Stromal cell of bone marrow (primary cell): ENCODE measurements at regions not wholly inside any gene's neighbourhood (a gene's known extent, or its start where the extent isn't known, plus 50 kb on each side); places are given as distances from the start of the nearest gene placed in this dataset.
"Not testable (repeated sequence)": the region's sequence is repeated elsewhere in the genome, so short reads cannot be mapped to it uniquely, and the experiment has no call there.

ENCODE experiments used
- DNase-seq: peaks from one replicate; pipeline ENCODE4 v3.0.0-alpha.2; 2012; ENCODE audit warnings: low read depth

DNA sequence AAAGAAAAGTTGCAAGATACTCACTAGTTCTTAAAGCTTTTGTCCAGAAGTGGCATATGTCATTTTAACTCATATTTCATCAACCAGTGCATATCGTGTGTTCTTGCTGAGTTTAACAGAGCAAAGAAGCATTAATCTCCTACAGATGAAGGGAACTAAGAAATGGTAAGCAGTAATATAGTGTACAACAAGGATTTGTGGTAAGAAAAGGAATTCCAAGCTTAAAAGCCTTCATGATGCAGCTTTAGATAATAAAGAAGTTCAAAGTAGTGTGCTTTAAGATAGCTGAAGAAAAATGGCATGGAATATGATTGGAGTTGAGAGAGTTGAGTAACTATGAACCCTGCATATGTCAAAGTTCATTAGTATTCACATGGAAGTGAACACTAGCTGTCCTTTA is 649.8 kb upstream of the FSHR start:
- no peak for DNase-seq

DNA sequence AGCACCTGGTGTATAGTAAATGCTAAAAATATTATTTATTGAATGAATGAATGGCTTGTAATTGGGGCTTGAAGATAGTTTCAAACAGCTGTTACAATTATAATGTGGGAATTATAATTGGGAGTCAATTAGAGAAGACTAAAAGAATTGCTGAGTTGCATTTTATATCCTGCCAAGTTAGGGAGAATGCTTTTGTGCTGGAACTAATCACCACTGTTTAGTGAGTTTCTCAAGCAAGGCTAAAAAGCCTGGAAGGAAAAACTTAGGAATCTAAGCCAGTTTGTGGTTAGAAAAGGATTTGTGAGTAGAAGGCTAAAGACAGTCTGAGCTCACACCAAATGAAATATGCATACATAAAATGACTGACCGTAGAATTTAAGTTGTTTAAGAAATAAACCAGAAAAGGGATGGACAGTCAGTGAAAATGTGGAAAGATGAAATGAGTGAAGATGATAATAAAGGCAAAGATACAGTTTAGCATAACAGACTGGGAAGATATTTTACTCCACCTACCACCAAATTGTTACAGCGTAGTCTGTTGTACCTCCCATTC is 647.7 kb upstream of the FSHR start:
- peak; percentile 3 for DNase-seq

DNA sequence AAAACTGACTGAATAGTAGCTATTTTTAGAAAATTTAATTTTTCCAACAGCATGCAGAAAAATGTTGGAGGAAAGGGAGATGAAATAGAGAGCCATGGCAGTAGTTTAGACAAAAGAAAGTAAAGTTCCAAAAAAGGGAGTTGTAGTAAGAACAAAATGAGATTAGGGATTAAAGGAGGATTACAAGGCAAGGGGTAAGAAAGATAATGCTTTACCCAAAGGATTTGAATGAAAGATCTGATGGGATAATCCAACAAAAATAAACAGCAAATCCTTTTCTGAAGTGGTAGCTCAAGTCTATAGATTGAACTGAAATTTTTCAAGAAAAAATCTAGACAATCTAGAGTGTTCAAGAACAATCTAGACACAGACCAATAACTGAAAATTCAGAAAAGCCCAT is 644.3 kb upstream of the FSHR start:
- no peak for DNase-seq

DNA sequence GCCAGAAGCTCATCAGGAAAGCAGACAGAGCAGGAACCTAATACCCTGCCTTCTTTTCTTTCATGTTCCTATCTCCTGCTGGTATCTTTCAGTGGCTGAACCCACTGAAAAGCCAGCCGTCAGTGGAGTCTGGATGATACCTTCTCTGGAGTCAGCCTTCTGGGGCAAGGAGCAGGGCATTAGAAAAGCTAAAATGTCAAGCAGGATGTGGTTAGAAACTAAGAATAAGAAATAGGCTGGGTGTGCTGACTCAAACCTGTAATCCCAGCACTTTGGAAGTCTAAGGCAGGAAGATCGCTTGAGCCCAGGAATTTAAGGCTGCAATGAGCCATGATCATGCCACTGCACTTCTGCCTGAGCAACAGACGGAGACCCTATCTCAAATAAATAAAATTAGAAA is 642.0 kb upstream of the FSHR start:
- no peak for DNase-seq

DNA sequence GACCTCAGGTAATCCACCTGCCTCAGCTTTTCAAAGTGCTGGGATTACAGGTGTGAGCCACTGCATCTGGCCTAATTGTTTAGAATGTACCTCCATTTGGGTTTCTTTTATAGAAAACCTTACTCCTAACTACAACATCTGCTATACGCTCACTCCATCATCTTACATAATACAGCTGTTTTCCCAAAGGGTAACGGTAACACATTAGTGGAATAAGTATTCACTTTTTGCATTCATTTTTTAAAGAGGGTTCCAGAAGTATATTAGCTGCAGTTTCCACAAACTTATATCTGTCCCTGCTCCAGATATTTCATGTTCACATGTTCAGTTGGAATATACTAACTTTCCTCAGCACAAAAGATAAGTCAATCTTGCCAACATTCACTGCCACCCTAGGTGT is 640.1 kb upstream of the FSHR start:
- DNase-seq: no peak

DNA sequence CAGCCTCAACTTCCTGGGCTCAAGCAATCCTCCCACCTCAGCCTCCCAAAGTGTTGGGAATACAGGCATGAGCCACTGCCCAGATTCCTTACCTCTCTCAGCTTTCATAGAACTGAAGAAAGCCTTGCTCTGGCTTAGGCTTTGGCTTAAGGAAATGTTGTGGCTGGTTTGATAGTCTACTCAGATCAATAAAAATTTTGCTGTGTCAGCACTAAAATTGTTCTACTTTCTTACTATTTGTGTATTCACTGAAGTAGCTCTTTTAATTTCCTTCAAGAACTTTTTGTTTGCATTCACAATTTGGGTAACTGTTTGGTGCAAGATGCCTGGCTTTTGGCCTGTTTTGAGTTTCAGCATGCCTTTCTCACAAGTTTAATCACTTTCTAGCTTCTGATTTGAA is 634.0 kb upstream of the FSHR start:
- no peak for DNase-seq

DNA sequence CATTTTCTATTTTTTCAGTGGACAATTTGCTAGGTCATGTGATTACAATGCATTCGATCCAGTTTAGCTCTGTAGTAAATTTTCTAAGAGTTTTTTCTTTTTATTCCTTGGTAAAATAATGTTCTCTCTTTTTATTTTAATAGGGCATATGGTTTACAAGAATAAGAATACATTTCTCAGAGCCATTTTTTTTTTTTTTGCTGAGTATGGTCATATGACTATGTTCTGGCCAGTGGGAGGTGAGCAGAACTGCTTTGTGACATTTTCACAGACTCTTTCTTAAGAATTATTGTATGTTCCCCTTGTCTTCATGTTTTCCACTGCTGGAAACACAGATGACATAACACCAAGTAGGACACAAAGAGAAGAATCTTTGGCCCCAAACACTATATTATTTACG is 626.6 kb upstream of the FSHR start:
- no peak for DNase-seq

DNA sequence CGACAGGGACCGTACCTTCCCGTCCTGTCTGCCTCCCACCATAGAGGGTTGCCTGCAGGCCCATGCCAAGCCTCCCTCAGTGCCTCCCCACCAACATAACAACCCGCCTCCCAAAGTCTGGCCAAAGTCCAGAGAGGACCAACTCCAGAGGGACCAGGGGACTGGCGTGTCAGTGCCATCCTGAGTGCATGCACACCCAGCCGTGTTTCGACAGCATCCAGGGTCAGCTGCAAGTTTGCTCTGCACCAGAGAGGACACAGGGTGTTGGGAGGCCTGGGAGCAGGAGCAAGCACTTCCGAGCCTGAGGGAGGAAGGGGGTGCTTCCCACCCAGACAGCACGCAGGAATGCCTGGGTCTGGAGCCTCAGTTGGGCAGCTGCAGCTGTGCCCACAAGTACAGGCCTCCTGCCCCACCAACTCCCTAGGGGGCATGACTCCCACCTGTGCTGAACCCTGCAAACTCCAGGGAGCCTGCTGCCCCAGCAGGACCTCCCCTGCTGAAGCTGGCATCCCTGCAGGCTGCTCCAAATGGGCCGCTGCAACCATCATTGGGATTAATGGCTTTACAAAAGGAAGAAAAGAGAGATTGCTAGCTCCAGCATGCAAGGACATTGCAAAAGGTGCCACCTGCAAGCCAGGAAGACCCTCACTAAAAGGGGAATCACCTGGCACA is 618.1 kb upstream of the FSHR start:
- DNase-seq: no peak

DNA sequence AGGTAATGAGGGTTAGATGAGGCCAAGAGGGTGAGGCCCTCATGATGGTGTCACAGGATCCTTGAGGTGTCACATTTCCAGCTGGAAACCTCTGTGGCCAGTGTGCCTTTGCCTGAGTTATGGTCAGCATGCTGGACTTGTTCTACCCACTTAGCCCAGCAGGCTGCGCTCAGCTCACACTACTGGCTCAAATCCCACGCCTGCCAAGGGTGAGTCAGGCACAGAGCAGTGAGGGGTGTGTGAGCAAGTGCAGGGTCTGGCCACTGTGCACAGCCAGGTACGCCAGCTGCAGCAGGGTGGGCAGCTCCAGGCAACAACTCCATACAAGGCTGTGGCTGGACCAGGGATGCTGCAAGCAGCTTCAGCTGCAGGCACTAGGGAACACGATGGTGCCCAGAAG is 616.6 kb upstream of the FSHR start:
- DNase-seq: peak; percentile 3

DNA sequence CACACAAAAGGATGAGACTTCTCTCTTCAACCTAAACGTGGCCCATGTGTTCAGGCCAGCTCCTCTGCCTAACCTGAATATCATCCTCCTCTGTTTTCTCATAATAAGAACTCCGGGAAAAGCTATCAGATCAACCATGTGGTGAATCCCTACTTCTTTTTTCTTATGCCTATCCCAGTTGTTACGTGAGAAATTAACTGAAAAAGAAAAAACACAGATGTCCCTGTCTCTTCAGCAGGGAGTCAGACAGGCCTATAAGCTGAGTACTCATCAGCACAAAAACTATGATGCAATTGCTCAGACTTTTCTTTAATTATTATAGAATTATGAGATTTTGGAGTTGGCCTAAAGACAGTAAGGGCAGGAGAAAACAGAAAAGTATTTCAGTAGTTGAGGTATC is 613.0 kb upstream of the FSHR start:
- DNase-seq: no peak

DNA sequence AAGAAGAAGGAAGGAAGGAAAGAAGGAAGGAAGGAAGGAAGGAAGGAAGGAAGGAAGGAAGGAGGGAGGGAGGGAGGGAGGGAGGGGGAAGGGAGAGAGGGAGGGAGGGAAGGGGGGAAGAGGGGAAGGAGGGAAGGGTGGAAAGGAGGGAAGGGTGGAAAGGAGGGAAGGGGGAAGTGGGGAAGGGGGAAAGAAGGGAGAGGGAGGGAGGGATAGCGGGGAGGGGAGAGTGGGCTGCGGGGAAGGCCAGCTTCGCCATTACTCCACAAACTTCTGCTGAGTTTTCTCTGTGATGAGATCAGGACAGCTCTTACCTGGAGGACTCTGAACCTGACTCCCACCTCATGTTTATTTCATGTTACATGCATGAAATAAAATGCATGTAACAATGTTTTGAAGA is 601.5 kb upstream of the FSHR start:
- DNase-seq: no peak

DNA sequence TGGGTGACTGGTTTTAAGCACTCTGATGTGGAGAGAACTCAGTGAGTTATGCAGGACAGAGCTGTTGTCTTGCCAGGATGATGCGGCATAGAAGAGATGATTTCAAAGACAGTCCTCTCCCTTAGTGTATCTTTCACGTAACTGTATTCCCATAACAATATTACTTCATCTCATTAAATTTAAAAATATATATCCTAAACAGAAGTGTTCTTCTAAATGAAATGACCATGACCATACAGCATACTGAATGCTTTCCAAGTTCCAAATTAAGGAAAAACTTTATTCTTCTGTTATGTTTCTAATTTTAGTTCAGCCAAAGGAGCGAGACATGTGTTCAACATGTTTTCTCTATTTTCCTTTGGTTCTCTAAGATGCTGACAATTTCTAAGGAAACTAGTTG is 600.1 kb upstream of the FSHR start:
- DNase-seq: no peak

DNA sequence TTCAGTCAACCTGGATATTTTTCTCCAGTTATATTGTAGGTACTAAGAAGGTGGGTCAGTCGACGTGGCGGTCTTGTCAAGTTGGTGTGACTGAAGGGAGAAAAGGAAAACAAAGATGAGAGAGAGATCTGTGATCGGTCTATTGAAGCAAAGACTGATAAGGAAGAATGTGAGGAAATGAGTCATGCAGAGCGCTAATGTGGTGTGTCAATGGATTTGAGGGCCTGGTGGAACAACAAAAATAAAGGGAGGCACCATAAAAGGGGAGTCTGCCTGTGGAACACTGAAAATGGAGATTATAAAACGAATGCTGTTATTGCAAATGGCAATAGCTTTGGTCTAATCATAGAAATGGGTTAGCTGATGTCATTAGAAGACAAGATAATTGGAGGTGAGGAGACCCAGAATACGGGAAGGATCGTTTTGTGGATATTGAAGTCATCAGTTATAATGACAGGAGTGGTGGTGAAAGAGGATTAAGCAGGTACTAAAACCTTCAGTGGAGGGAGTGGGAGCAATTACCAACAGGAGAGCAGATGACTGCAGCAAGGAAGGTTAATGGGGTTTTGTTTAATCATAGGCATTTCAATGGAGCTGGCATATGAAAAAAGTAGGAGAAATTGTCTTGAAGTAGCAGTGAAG is 599.1 kb upstream of the FSHR start:
- DNase-seq: no peak

DNA sequence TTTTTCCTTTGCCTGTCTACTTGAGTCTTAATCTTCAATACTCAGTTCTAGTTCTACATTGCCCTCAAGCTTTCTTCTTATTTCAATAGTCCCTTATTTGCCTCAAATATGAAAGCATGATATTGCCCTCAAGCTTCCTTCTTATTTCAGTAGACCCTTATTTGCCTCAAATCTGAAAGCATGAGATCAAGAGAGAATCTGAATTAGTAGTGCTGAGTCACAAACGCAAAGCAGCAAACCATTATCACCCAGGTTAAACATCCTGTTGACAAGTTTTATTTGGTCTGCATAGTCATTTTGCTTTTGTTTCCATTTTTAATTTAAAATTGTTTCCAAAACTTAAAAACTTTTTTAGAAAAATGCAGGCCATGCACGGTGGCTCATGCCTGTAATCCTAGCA is 583.3 kb upstream of the FSHR start:
- no peak for DNase-seq

DNA sequence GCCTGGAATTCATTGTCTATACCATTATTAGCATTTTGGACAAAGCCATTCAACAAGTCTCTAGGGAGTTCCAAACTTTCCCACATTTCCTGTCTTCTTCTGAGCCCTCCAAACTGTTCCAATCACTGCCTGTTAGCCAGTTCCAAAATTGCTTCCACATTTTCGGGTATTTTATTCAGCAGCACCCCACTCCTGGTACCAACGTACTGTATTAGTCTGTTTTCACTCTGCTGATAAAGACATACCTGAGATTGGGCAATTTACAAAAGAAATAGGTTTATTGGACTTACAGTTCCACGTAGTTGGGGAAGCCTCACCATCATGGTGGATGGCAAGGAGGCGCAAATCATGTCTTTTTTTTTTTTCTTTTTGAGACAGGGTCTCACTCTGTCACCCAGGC is 578.6 kb upstream of the FSHR start:
- not testable (repeated sequence) for DNase-seq

DNA sequence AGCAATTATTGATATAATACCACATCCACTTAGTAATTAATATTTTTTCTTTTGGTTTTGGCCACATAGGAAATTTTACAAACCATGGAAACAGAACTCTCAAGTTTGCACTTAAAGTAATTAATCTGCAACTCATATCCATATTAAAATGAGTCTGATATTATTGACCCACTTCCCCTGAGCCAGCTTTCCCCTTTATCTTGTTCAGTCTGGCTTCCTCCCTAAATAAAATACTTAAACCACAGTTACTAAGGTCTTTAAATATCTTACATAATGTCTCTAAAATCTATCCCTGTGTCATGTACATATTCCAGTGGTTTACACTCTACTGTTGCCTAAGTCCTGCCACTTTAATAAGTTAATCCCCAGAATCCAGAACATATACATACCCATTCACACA is 564.9 kb upstream of the FSHR start:
- DNase-seq: no peak

DNA sequence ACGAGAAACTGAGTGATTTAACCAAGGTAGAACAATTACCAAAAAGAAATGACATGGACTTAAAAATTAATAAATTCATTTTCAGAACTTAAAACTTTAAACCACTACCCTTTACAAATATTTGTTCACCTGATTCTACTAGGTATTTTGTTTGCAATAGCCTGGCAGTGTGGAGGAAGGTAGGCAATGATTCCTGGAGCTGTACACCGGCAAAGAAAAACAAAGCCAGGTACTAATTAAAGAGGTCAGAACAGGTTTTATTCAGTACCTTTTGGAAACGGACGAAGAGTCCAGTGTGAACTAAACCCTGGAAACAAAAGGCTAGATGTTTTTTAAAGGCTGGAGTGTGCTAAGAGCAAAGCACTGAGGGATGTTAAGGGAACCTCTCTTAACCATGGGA is 561.3 kb upstream of the FSHR start:
- DNase-seq: no peak

DNA sequence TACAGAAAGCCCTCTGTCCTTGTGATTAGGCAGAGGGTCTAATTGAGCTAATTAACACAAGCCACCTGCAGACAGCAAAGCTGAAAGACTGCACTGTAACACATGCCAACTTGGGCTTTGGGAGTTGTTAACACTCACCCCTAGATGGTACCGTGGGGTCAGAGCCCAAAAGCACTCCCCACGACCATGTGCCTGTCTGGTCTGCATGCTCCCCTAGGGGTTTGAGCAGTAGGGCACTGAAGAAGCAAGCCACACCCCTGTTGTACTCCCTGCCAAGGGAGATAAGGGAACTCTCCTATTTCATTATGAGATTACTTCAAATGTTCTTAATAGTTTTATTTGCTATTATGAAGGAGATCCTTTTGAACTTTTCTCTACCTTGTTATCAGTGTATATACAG is 560.1 kb upstream of the FSHR start:
- DNase-seq: no peak

DNA sequence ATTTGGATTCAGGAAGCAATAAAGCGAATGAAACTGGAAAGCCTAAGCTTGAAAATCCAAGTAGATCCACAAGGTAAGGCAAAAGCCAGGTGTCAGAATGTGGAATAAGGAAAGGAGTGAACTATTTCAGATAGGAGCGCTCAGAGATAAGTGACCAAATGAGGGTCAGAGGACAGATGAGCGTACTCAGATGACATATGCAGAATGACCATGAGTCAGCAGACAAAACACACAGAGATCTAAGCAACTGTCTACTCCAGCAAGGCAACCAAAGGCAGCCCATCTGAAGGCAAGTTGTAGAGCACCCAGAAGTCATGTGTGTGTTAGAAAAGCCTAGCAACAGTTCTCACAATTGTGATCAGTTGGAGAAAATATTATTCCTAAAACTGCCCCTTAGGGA is 548.4 kb upstream of the FSHR start:
- no peak for DNase-seq

DNA sequence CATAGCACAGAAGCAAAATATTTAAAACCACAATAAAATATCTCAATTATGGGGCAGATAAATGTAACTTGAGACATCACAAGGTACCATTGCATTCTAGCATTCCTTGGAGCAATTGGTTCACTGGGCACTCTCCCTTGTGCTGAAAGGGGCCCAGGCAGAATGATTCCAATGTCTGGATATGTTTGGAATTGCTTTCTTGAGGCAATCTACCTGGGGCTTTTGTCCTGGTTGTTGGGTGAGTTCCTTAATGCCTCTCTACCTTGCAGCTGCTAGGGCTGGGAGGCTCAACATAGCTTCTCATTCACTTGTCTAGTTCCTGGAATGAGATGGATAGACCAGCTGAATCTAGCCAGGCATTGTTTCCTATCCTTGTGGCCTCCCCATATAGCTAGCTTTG is 539.6 kb upstream of the FSHR start:
- DNase-seq: no peak

DNA sequence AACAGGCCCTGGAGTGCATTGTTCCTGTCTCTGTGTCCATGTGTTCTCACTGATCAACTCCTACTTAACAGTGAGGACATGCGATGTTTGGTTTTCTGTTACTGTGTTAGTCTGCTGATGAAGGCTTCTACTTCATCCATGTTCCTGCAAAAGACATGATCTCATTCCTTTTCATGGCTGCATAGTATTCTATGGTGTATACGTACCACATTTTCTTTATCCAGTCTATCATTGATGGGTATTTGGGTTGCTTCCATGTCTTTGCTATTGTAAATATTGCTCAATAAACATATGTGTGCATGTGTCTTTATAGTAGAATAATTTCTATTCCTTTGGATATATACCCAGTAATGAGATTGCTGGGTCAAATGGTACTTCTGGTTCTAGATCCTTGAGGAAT is 537.7 kb upstream of the FSHR start:
- DNase-seq: not testable (repeated sequence)

DNA sequence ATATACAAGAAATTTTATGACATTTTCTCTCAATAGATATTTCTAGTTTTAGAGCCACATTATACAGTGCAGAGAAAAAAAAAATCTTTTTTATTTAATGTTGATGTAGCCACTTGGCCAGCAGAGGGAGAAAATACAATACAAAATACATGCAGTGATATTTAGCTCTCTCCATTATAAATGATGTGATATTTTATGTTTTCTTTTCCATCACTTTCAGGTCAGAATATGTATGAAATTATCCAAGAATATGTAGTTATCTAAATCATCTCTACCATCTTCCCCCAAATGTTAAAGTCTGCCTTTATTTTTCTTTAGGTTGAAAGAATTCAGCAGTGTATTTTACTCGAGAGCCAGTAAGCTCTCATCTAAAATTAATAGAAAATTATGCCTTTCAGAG is 533.6 kb upstream of the FSHR start:
- no peak for DNase-seq

DNA sequence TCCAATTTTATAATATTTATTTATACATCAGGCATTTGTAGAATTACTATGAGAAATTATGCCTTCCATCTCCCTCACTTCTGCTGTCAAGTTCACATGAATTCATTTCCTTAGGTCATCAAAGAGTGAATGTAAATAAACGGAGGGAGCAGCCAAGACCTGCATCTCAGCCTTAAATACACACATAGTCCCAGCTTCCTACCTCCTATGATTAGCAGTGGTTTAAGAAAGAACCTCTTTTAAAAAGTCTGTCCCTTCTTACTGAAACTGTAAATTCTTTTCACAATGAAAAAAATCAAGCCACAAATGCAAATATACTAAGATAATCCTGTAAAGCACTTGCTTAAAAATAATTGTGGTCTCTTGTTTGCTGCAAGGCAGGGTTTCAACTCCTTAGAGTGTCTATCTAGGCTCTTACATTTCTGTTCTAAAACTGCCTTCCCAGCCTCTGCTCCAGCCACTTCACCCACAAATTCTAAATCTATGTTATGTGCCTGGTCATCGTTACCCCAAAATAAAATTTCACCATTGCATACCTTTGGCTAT is 532.7 kb upstream of the FSHR start:
- DNase-seq: no peak

DNA sequence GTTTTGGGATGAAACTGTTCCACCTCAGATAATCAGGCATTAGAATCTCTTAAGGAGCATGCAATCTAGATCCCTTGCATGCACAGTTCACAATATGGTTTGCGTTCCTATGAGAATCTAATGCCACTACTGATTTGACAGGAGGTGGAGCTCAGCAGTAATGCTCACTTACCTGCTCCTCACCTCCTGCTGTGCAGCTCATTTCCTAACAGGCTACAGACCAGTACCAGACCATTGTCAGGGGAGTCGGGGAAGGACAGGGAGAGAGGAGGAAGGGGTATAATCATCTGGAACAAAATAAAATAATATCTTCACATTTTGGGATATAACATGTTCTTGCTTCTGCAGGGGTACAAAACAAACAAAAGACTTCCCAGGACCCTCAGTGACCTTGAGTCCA is 532.0 kb upstream of the FSHR start:
- DNase-seq: no peak
